Osteoblast (primary cell): ENCODE measurements at regions not wholly inside any gene's neighbourhood (a gene's known extent, or its start where the extent isn't known, plus 50 kb on each side); places are given as distances from the start of the nearest gene placed in this dataset.

Experiments used
- DNase-seq: peaks from one replicate; pipeline ENCODE4 v3.0.0; 2011; ENCODE audit warnings: low spot score, mixed read lengths; ENCODE audit not compliant: insufficient read length; ENCODE audit errors: missing footprints
- H2AFZ ChIP-seq: 2 replicates; pipeline ENCODE4 v1.6.0; 2011; ENCODE audit warnings: mild to moderate bottlenecking, low read length
- H3K27ac ChIP-seq: 2 replicates; pipeline ENCODE4 v1.5.1; 2011; ENCODE audit warnings: mild to moderate bottlenecking, low read depth, low read length, moderate library complexity
- H3K27me3 ChIP-seq: 2 replicates; pipeline ENCODE4 v1.6.0; 2012; ENCODE audit warnings: mild to moderate bottlenecking, control low read depth, inconsistent platforms, low read length, moderate library complexity; ENCODE audit not compliant: insufficient read depth
- H3K36me3 ChIP-seq: 2 replicates; pipeline ENCODE4 v1.5.1; 2011; ENCODE audit warnings: mild to moderate bottlenecking, low read length, control low read depth, moderate library complexity; ENCODE audit not compliant: insufficient read depth
- H3K4me1 ChIP-seq: 2 replicates; pipeline ENCODE4 v1.5.1; 2011; ENCODE audit warnings: mild to moderate bottlenecking, low read length, control low read depth, moderate library complexity; ENCODE audit not compliant: insufficient read depth
- H3K4me2 ChIP-seq: 2 replicates; pipeline ENCODE4 v1.6.0; 2011; ENCODE audit warnings: mild to moderate bottlenecking, low read length; ENCODE audit not compliant: insufficient read depth
- H3K4me3 ChIP-seq: fragments of 200-600 bp; sonication (generic); 3 replicates; pipeline ENCODE4 v1.5.1; 2012; ENCODE audit warnings: mild to moderate bottlenecking, low read length, inconsistent platforms; ENCODE audit not compliant: insufficient read depth
- H3K79me2 ChIP-seq: 2 replicates; pipeline ENCODE4 v1.6.0; 2012; ENCODE audit warnings: mild to moderate bottlenecking, low read length, control low read depth, inconsistent platforms; ENCODE audit not compliant: insufficient read depth
- H3K9me3 ChIP-seq: 2 replicates; pipeline ENCODE4 v1.5.1; 2011; ENCODE audit warnings: low read depth, low read length, control low read depth
- H4K20me1 ChIP-seq: 2 replicates; pipeline ENCODE4 v1.6.0; 2012; ENCODE audit warnings: mild to moderate bottlenecking, low read length, control low read depth; ENCODE audit not compliant: insufficient read depth
- TF ChIP-seq, protein P1 (sequence below): IDR thresholded peaks from 2 replicates; pipeline ENCODE4 v1.5.1; 2011; ENCODE audit warnings: mild to moderate bottlenecking, low read depth, low read length, moderate library complexity; ENCODE audit errors: extremely low read depth

- no peaks in the 10 kb centered on the region for H4K20me1 ChIP-seq
- H3K4me3 ChIP-seq = no peak overlapping the region
- TF ChIP-seq, protein P1, sequence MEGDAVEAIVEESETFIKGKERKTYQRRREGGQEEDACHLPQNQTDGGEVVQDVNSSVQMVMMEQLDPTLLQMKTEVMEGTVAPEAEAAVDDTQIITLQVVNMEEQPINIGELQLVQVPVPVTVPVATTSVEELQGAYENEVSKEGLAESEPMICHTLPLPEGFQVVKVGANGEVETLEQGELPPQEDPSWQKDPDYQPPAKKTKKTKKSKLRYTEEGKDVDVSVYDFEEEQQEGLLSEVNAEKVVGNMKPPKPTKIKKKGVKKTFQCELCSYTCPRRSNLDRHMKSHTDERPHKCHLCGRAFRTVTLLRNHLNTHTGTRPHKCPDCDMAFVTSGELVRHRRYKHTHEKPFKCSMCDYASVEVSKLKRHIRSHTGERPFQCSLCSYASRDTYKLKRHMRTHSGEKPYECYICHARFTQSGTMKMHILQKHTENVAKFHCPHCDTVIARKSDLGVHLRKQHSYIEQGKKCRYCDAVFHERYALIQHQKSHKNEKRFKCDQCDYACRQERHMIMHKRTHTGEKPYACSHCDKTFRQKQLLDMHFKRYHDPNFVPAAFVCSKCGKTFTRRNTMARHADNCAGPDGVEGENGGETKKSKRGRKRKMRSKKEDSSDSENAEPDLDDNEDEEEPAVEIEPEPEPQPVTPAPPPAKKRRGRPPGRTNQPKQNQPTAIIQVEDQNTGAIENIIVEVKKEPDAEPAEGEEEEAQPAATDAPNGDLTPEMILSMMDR = no peak
- no peak overlapping the region for H3K4me2 ChIP-seq
- no peak overlapping the region for H2AFZ ChIP-seq
- no peak overlapping the region for H3K27ac ChIP-seq
- peaks cover 7% of the 10 kb centered on the region for H3K9me3 ChIP-seq
- no peaks in the 10 kb centered on the region for H3K36me3 ChIP-seq
- no peaks in the 10 kb centered on the region for H3K4me1 ChIP-seq
- H3K79me2 ChIP-seq = no peaks in the 10 kb centered on the region
- no peak for DNase-seq
- H3K27me3 ChIP-seq = peaks cover 6% of the 10 kb centered on the region
Measured at GRCh38 chr4:77342170-77342810, 185.3 kb downstream of the CCNG2 start.

DNA sequence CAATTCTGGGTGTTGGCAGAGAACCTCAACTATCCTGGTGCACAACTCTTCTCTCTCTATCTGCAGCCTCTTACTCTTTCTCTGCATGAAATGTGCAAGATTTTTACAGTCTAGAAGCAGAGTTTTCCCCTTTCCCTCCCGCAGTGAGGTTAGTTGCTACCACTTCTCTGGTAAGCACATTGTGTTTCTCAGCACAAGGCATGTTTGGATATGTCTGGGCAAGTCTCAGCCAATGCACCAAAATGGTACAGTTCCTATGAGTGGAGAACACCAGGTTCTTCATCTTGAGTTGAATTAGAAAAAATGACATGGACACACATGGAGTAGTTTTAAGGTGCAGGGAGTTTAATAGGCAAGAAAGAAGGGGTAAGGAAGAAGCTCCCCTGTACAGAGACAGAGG, 187.0 kb downstream of the CCNG2 start:
- no peaks in the 10 kb centered on the region for H4K20me1 ChIP-seq
- DNase-seq = no peak
- H3K27ac ChIP-seq = no peak overlapping the region
- H3K27me3 ChIP-seq = peaks cover 6% of the 10 kb centered on the region
- no peak overlapping the region for H2AFZ ChIP-seq
- H3K9me3 ChIP-seq = peaks cover 7% of the 10 kb centered on the region
- H3K4me3 ChIP-seq = no peak overlapping the region
- H3K79me2 ChIP-seq = no peaks in the 10 kb centered on the region
- H3K4me2 ChIP-seq = no peak overlapping the region
- H3K36me3 ChIP-seq = no peaks in the 10 kb centered on the region
- TF ChIP-seq, protein P1 = no peak
- no peaks in the 10 kb centered on the region for H3K4me1 ChIP-seq

DNA sequence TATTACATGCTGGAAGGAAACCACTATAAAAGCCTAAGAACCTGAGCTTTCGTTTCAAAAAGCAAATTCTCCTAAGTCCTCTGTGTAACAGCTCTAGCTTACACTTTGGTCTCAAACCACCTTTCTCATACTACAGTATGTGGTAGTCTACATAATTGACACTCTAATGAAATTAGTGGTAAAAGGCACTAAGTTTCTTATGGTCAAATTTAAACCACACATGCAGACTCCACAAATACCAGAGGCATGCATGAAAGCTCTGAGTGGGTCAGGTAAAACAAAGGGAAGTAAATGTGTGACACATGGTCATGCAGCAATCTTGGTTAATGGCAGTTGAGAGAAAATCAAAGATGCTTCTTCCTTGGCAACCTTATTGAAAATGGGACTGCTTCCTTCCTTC, 187.8 kb downstream of the CCNG2 start:
- no peak overlapping the region for H3K4me3 ChIP-seq
- H3K27me3 ChIP-seq = peaks cover 6% of the 10 kb centered on the region
- no peak overlapping the region for H3K4me2 ChIP-seq
- peaks cover 7% of the 10 kb centered on the region for H3K9me3 ChIP-seq
- no peak overlapping the region for H2AFZ ChIP-seq
- no peaks in the 10 kb centered on the region for H3K36me3 ChIP-seq
- TF ChIP-seq, protein P1 = no peak
- H3K79me2 ChIP-seq = no peaks in the 10 kb centered on the region
- no peak overlapping the region for H3K27ac ChIP-seq
- no peaks in the 10 kb centered on the region for H4K20me1 ChIP-seq
- peaks cover 3% of the 10 kb centered on the region for H3K4me1 ChIP-seq
- no peak for DNase-seq

DNA sequence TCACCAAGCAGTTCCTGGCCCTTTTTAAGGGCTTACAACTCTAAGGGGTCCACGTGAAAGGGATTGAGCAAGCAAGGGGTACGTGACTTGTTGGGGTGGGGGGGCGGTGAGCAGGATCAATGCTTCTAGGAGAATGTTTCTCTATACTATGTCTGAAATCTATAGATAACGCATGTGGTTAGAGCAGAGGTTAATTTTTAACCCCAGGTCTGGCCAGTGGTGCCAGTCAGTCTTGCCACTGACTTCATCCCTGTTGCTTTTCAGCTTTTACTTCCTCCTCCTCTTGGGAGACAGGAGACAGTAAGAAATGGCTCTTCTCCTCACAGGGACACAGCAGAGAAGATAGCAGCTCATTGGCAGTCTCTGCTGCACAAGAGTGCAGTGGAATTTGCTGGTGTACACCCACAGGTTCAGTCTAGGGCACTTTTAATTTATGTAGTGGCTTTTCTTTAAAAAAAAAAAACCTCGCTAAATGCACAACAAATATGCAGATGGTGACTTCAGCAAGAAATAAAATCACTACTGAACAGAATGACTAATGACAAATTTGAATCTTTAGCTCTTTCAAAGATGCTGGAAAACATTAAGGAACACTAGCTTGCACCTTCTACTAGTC, 190.5 kb downstream of the CCNG2 start:
- Histone ChIP-seq H3K79me2 (no peaks in the 10 kb centered on the region), H2AFZ (no peak overlapping the region), H3K27me3 (peaks cover 6% of the 10 kb centered on the region), H3K4me3 (no peak overlapping the region), H3K9me3 (peaks cover 6% of the 10 kb centered on the region), H3K4me2 (no peak overlapping the region), H3K27ac (no peak overlapping the region), H3K36me3 (no peaks in the 10 kb centered on the region), H3K4me1 (peaks cover 8% of the 10 kb centered on the region), H4K20me1 (no peaks in the 10 kb centered on the region)
- DNase-seq = no peak
- TF ChIP-seq, protein P1 = no peak
